H1 (cell line): ENCODE measurements at regions not wholly inside any gene's neighbourhood (a gene's known extent, or its start where the extent isn't known, plus 50 kb on each side); places are given as distances from the start of the nearest gene placed in this dataset.

ENCODE experiments used
- CTCF ChIA-PET: fragments of 300-600 bp; sonication (Branson Sonifier 250); formaldehyde crosslinking; loops from one replicate; lab custom pipeline; 2021; ENCODE audit not compliant: partially characterized antibody; lab: Charles Lee
- POLR2A ChIA-PET: fragments of 300-600 bp; sonication (Branson Sonifier 250); formaldehyde crosslinking; loops from one replicate; lab custom pipeline; 2021; ENCODE audit warnings: inconsistent platforms; ENCODE audit not compliant: partially characterized antibody; lab: Charles Lee
- DNase-seq, 2 experiments: peaks; one replicate each; pipeline versions ENCODE4 v3.0.0 to v3.0.0-alpha.2; 2010 to 2022; ENCODE audit warnings: low spot score in 2 of 2, low read depth in 1 of 2, mixed read lengths in 1 of 2
- FAIRE-seq: peaks from 2 replicates; lab custom pipeline; 2011; peaks lifted over from hg19 to GRCh38; lab: Jason Lieb, UNC
- H2AFZ ChIP-seq: 2 replicates; pipeline ENCODE4 v1.8.1; 2012; ENCODE audit warnings: low read length, inconsistent platforms
- H2AK5ac ChIP-seq: 2 replicates; pipeline ENCODE4 v1.6.1; 2013; ENCODE audit warnings: low read depth, low read length
- H2BK120ac ChIP-seq: replicated peaks from 2 replicates; pipeline ENCODE3; 2013; ENCODE audit warnings: low read depth, low read length, inconsistent platforms
- H2BK12ac ChIP-seq: 2 replicates; pipeline ENCODE4 v1.6.1; 2013; ENCODE audit warnings: low read depth, low read length
- H2BK15ac ChIP-seq: 2 replicates; pipeline ENCODE4 v1.6.1; 2013; ENCODE audit warnings: low read length
- H2BK20ac ChIP-seq: 2 replicates; pipeline ENCODE4 v1.6.1; 2013; ENCODE audit warnings: low read length
- H2BK5ac ChIP-seq: 2 replicates; pipeline ENCODE4 v1.6.1; 2013; ENCODE audit warnings: low read depth, low read length
- H3K14ac ChIP-seq: 2 replicates; pipeline ENCODE4 v1.6.1; 2013; ENCODE audit warnings: inconsistent platforms; ENCODE audit not compliant: insufficient read length
- H3K18ac ChIP-seq: 2 replicates; pipeline ENCODE4 v1.6.1; 2013; ENCODE audit warnings: low read length; ENCODE audit errors: extremely low read depth
- H3K23ac ChIP-seq: 2 replicates; pipeline ENCODE4 v1.6.1; 2013; ENCODE audit warnings: inconsistent platforms; ENCODE audit not compliant: insufficient read length
- H3K23me2 ChIP-seq: 2 replicates; pipeline ENCODE4 v1.6.1; 2013; ENCODE audit warnings: low read depth, low read length
- H3K27ac ChIP-seq: 2 replicates; pipeline ENCODE4 v1.6.1; 2011; ENCODE audit warnings: low read depth, low read length, inconsistent platforms
- H3K27me3 ChIP-seq, 4 experiments: replicated peaks in 1 of 4; 1 replicate in 1 of 4; 2 replicates in 3 of 4; pipeline versions ENCODE4 v1.6.1 to v1.8.1; 2011 to 2013; ENCODE audit warnings: low read length in 3 of 4, mild to moderate bottlenecking in 3 of 4, inconsistent platforms in 2 of 4, mixed read lengths in 2 of 4, moderate library complexity in 1 of 4; ENCODE audit not compliant: control insufficient read depth in 3 of 4, insufficient read depth in 3 of 4; ENCODE audit errors: extremely low read depth in 1 of 4
- H3K36me3 ChIP-seq, 4 experiments: 2 replicates each; pipeline versions ENCODE4 v1.6.1 to v1.8.1; 2011 to 2013; ENCODE audit warnings: mild to moderate bottlenecking in 4 of 4, low read length in 3 of 4, moderate library complexity in 2 of 4, control low read depth in 1 of 4, inconsistent platforms in 1 of 4; ENCODE audit not compliant: insufficient read depth in 4 of 4, control insufficient read depth in 2 of 4
- H3K4ac ChIP-seq: replicated peaks from 2 replicates; pipeline ENCODE3; 2013; ENCODE audit warnings: low read length, low read depth, mixed read lengths, inconsistent platforms; ENCODE audit not compliant: insufficient read length
- H3K4me1 ChIP-seq, 4 experiments: replicated peaks in 1 of 4; 1 replicate in 1 of 4; 2 replicates in 3 of 4; pipeline versions ENCODE4 v1.6.1 to v1.8.1; 2011 to 2013; ENCODE audit warnings: low read length in 3 of 4, inconsistent platforms in 2 of 4, mixed read lengths in 1 of 4; ENCODE audit not compliant: insufficient read depth in 4 of 4, control insufficient read depth in 3 of 4
- H3K4me2 ChIP-seq, 2 experiments: 2 replicates each; pipeline versions ENCODE4 v1.6.1 to v1.8.1; 2011 to 2013; ENCODE audit warnings: low read depth in 2 of 2, low read length in 2 of 2, control low read depth in 1 of 2, inconsistent platforms in 1 of 2, mild to moderate bottlenecking in 1 of 2; ENCODE audit not compliant: insufficient read depth in 1 of 2
- H3K4me3 ChIP-seq, 4 experiments: fragments of 200-600, 300-600 bp in 1 of 4; sonication (generic), shearing (Covaris generic), sonication (Bioruptor Twin) in 1 of 4; 2 replicates each; pipeline versions ENCODE4 v1.5.1 to v1.8.1; 2011 to 2016; ENCODE audit warnings: low read length in 4 of 4, low read depth in 3 of 4, control low read depth in 2 of 4, inconsistent platforms in 2 of 4, mild to moderate bottlenecking in 2 of 4, mixed read lengths in 1 of 4, moderate library complexity in 1 of 4; ENCODE audit not compliant: insufficient read depth in 2 of 4; ENCODE audit errors: extremely low read depth in 1 of 4
- H3K56ac ChIP-seq: replicated peaks from 2 replicates; pipeline ENCODE3; 2013; ENCODE audit warnings: low read depth, mild to moderate bottlenecking, mixed read lengths, low read length, inconsistent platforms; ENCODE audit not compliant: insufficient read length
- H3K79me1 ChIP-seq: 2 replicates; pipeline ENCODE4 v1.6.1; 2013; ENCODE audit warnings: low read depth, low read length, control low read depth
- H3K79me2 ChIP-seq, 2 experiments: 2 replicates each; pipeline versions ENCODE4 v1.6.1 to v1.8.1; 2012 to 2013; ENCODE audit warnings: low read length in 2 of 2, mild to moderate bottlenecking in 2 of 2, inconsistent platforms in 1 of 2; ENCODE audit not compliant: insufficient read depth in 2 of 2, control insufficient read depth in 1 of 2
- H3K9ac ChIP-seq, 4 experiments: replicated peaks in 1 of 4; 1 replicate in 1 of 4; 2 replicates in 3 of 4; pipeline versions ENCODE4 v1.6.1 to v1.8.1; 2011 to 2013; ENCODE audit warnings: low read depth in 3 of 4, low read length in 3 of 4, control low read depth in 2 of 4, mild to moderate bottlenecking in 2 of 4, moderate library complexity in 2 of 4, inconsistent platforms in 1 of 4; ENCODE audit errors: extremely low read depth in 1 of 4
- H3K9me3 ChIP-seq, 2 experiments: 2 replicates each; pipeline versions ENCODE4 v1.6.1 to v1.8.1; 2012 to 2013; ENCODE audit warnings: mild to moderate bottlenecking in 2 of 2, moderate library complexity in 2 of 2, control low read depth in 1 of 2, inconsistent platforms in 1 of 2, low read depth in 1 of 2, low read length in 1 of 2, mixed read lengths in 1 of 2; ENCODE audit not compliant: insufficient read depth in 2 of 2
- H4K20me1 ChIP-seq, 2 experiments: replicated peaks in 1 of 2; 2 replicates each; pipeline versions ENCODE3 to v1.8.1; 2011 to 2013; ENCODE audit warnings: inconsistent platforms in 2 of 2, low read length in 2 of 2, mild to moderate bottlenecking in 1 of 2; ENCODE audit not compliant: insufficient read depth in 2 of 2, control insufficient read depth in 1 of 2
- H4K5ac ChIP-seq: 2 replicates; pipeline ENCODE4 v1.6.1; 2013; ENCODE audit warnings: low read length, low read depth, mixed read lengths, inconsistent platforms; ENCODE audit not compliant: insufficient read length
- H4K8ac ChIP-seq: 2 replicates; pipeline ENCODE4 v1.8.0; 2013; ENCODE audit warnings: mild to moderate bottlenecking, moderate library complexity, low read length, inconsistent platforms; ENCODE audit not compliant: insufficient read depth; ENCODE audit errors: extremely low read depth
- H4K91ac ChIP-seq: replicated peaks from 2 replicates; pipeline ENCODE3; 2013; ENCODE audit warnings: low read length, mixed read lengths, inconsistent platforms; ENCODE audit not compliant: insufficient read length
- KDM4A ChIP-seq: IDR thresholded peaks from one replicate; pipeline ENCODE4 v1.7.1; 2012; ENCODE audit warnings: low read depth, mild to moderate bottlenecking, moderate library complexity, low read length, inconsistent platforms; ENCODE audit not compliant: severe bottlenecking
- KDM5A ChIP-seq: fragments of 200-600 bp; IDR thresholded peaks from 2 replicates; pipeline ENCODE4 v1.7.1; 2012; ENCODE audit warnings: mild to moderate bottlenecking, low read length, inconsistent platforms, mixed read lengths
- NRF1 ChIP-seq: IDR thresholded peaks from 2 replicates; pipeline ENCODE4 v1.6.1; 2011; ENCODE audit warnings: mild to moderate bottlenecking, low read depth, low read length, improper control_type of control experiment
- WGBS, 2 experiments: shearing (Covaris generic) in 1 of 2; methylation state at CpG; one replicate each; pipeline versions ENCODE4 v1.1.6 to v1.1.7; 2013 to 2015; ENCODE audit warnings: low lambda C conversion rate in 2 of 2, mixed read lengths in 2 of 2, inconsistent platforms in 1 of 2, low coverage in 1 of 2, missing lambda C conversion rate in 1 of 2; ENCODE audit not compliant: insufficient replicate concordance in 2 of 2, insufficient coverage in 1 of 2, insufficient read length in 1 of 2; ENCODE audit errors: extremely low coverage in 1 of 2, missing lambda C conversion rate in 1 of 2; 5-methylcytosine and 5-hydroxymethylcytosine counted together
- TF ChIP-seq, protein P1 (sequence below): IDR thresholded peaks from 2 replicates; pipeline ENCODE4 v1.6.1; 2012; ENCODE audit warnings: inconsistent platforms

- Histone ChIP-seq H3K9ac (no peak overlapping the region), H3K4ac (no peak overlapping the region), H3K4me3 (no peak overlapping the region), H2AFZ (no peak overlapping the region), H4K8ac (0 out of 2 replicates have a peak overlapping the region, but pooled peaks have one; percentile 14), H3K14ac (no peak overlapping the region), H2BK5ac (no peak overlapping the region), H3K23ac (no peak overlapping the region), H2BK20ac (no peak overlapping the region), H3K79me2 (no peaks in the 10 kb centered on the region), H4K20me1 (no peaks in the 10 kb centered on the region), H4K91ac (no peak overlapping the region), H2AK5ac (no peak overlapping the region), H3K18ac (no peak overlapping the region), H3K79me1 (no peaks in the 10 kb centered on the region), H3K4me2 (no peak overlapping the region), H2BK15ac (no peak overlapping the region), H3K4me1 (peaks cover 0 to 3% (median 0%) of the 10 kb centered on the region in 4 experiments; a peak in 1 of 7 replicates), H3K9me3 (no peaks in the 10 kb centered on the region), H3K27me3 (no peaks in the 10 kb centered on the region), H4K5ac (no peak overlapping the region), H3K27ac (no peak overlapping the region), H3K56ac (no peak overlapping the region), H2BK12ac (no peak overlapping the region), H2BK120ac (no peak overlapping the region), H3K23me2 (no peaks in the 10 kb centered on the region), H3K36me3 (no peaks in the 10 kb centered on the region)
- no peak for DNase-seq
- no peak for FAIRE-seq
- TF ChIP-seq, protein P1, sequence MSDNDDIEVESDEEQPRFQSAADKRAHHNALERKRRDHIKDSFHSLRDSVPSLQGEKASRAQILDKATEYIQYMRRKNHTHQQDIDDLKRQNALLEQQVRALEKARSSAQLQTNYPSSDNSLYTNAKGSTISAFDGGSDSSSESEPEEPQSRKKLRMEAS = no peak
- TF ChIP-seq NRF1 (no peak), KDM4A (no peak), KDM5A (no peak)
- CTCF ChIA-PET = interaction anchor here (1.0 to 2.1 kb wide), 3 partner anchors 31 to 174 kb away, joined by 3 to 6 read pairs (median 4); no protein-coding TSS in a partner anchor
- POLR2A ChIA-PET = no interaction called here
- WGBS, 2 experiments = 93% methylated on average over 18 of the region's 23 CpGs; no CpG with 5 or more reads in 1 of the 2 experiments
These were observed 186.9 kb downstream of the ENGASE start for GRCh38 chr17:79261355-79262072.
